ENCODE measurements at regions not wholly inside any gene's neighbourhood (a gene's known extent, or its start where the extent isn't known, plus 50 kb on each side); places are given as distances from the start of the nearest gene placed in this dataset.

DNA sequence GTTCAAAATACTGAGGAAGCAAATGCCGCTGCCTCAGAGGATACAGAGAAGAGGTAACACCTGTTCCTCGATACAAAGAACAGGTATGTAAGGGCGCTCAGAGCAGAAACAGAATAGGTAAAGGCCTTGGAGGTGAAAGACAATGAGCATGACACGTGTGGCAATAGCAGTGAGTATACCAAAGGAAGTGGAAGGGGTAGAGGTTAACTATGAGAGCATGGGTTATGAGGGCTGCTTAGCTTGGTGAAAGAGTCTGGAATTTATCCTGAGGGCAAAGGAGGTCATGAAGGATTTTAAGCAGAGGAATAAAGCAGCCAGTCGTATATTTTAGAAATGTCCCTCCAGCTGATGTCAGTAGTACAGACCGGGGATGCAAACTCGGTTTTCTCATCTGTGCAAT, 269.8 kb upstream of the ZNF462 start:
- BruUV-seq (replicated peaks) = no TSS peak
- H2AFZ ChIP-seq (ENCODE audit: low read depth, low read length) = no peak overlapping the region
- peak; percentile 18 for FAIRE-seq
- no peak overlapping the region for H3K4me2 ChIP-seq (ENCODE audit: insufficient read depth, low read length)
- no peak for DNase-seq (ENCODE audit: low read depth, low spot score)
- H3K79me2 ChIP-seq (ENCODE audit: control insufficient read depth, insufficient read depth, low read length) = no peaks in the 10 kb centered on the region
- no peaks in the 10 kb centered on the region for H3K36me3 ChIP-seq (ENCODE audit: control insufficient read depth in 2 of 2, extremely low read depth in 1 of 2, insufficient read depth in 2 of 2, low read length in 2 of 2)
- no peaks in the 10 kb centered on the region for H3K9me3 ChIP-seq (replicated peaks; ENCODE audit: control insufficient read depth, insufficient read depth, low read length)
- no peaks in the 10 kb centered on the region for H3K9me1 ChIP-seq (replicated peaks; ENCODE audit: control insufficient read depth, extremely low read depth, insufficient read depth, low read length)
- H3K4me3 ChIP-seq (replicated peaks in 1 of 3; ENCODE audit: insufficient read depth in 1 of 3, low read depth in 1 of 3, low read length in 3 of 3) = no peak overlapping the region
- intact Hi-C loops (cut with micrococcal nuclease) = no loop called here
- H3K4me1 ChIP-seq (ENCODE audit: control insufficient read depth, extremely low read depth, insufficient read depth, low read length) = no peaks in the 10 kb centered on the region
- H3K27ac ChIP-seq (ENCODE audit: insufficient read depth, low read depth, low read length) = no peak overlapping the region
- H3K27me3 ChIP-seq (ENCODE audit: control insufficient read depth in 2 of 2, insufficient read depth in 2 of 2, low read length in 2 of 2) = no peaks in the 10 kb centered on the region
- ChIA-PET POLR2A (no interaction called here), CTCF (no interaction called here)
- H3K9ac ChIP-seq (replicated peaks; ENCODE audit: extremely low read depth, insufficient read depth, low read length) = no peak overlapping the region
- H4K20me1 ChIP-seq (replicated peaks; ENCODE audit: control insufficient read depth, extremely low read depth, insufficient read depth, low read length) = no peaks in the 10 kb centered on the region
- TF ChIP-seq POLR2A (IDR thresholded peaks at IDR 0.05; ENCODE audit: low read depth, low read length) (no peak), FOS (IDR thresholded peaks at IDR 0.05; ENCODE audit: borderline replicate concordance, insufficient read depth, low read length) (no peak), JUN (IDR thresholded peaks at IDR 0.05; ENCODE audit: borderline replicate concordance, insufficient read depth, insufficient read length, low read depth) (no peak), GATA2 (IDR thresholded peaks at IDR 0.05; ENCODE audit: insufficient read depth, insufficient read length, low read depth, low read length) (no peak), MYC (IDR thresholded peaks at IDR 0.05; ENCODE audit: low read depth, low read length) (no peak)
- TF ChIP-seq, protein P1, sequence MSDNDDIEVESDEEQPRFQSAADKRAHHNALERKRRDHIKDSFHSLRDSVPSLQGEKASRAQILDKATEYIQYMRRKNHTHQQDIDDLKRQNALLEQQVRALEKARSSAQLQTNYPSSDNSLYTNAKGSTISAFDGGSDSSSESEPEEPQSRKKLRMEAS (IDR thresholded peaks at IDR 0.05; ENCODE audit: insufficient read depth, insufficient read length) = no peak
- dilution Hi-C loops (cut with MboI; ENCODE audit: extremely low pct_ligation_motif_present, low sequenced_read_pairs) = no loop called here

DNA sequence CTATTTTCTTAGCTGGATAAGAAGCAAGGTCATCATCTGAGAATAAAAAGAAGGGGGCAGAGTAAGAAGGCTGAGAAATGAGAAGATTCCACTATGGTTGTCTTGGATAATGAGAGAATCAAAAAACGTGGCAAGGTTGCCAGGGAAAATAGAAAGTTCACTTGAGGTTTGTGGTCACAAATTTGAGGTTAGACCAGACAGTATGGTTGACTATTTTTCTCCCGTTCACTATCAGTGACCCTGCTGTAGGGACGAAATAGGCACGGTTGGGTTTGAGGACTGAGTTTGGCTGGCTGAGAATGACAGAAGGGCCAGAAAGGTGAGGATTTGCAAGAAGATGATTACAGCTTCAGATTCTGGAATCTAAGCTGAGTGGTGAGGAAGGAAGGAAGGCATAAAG, 266.0 kb upstream of the ZNF462 start:
- dilution Hi-C loops (cut with MboI; ENCODE audit: extremely low pct_ligation_motif_present, low sequenced_read_pairs) = no loop called here
- no peaks in the 10 kb centered on the region for H3K9me1 ChIP-seq (replicated peaks; ENCODE audit: control insufficient read depth, extremely low read depth, insufficient read depth, low read length)

More for the DNA sequence above, 266.0 kb upstream of the ZNF462 start:
- Histone ChIP-seq H3K9me3 (replicated peaks; ENCODE audit: control insufficient read depth, insufficient read depth, low read length) (no peaks in the 10 kb centered on the region), H3K4me1 (ENCODE audit: control insufficient read depth, extremely low read depth, insufficient read depth, low read length) (no peaks in the 10 kb centered on the region), H3K27me3 (ENCODE audit: control insufficient read depth in 2 of 2, insufficient read depth in 2 of 2, low read length in 2 of 2) (no peaks in the 10 kb centered on the region), H3K79me2 (ENCODE audit: control insufficient read depth, insufficient read depth, low read length) (no peaks in the 10 kb centered on the region), H3K36me3 (ENCODE audit: control insufficient read depth in 2 of 2, extremely low read depth in 1 of 2, insufficient read depth in 2 of 2, low read length in 2 of 2) (no peaks in the 10 kb centered on the region), H3K9ac (replicated peaks; ENCODE audit: extremely low read depth, insufficient read depth, low read length) (no peak overlapping the region), H3K4me3 (replicated peaks in 1 of 3; ENCODE audit: insufficient read depth in 1 of 3, low read depth in 1 of 3, low read length in 3 of 3) (no peak overlapping the region), H2AFZ (ENCODE audit: low read depth, low read length) (no peak overlapping the region), H3K27ac (ENCODE audit: insufficient read depth, low read depth, low read length) (no peak overlapping the region), H4K20me1 (replicated peaks; ENCODE audit: control insufficient read depth, extremely low read depth, insufficient read depth, low read length) (no peaks in the 10 kb centered on the region), H3K4me2 (ENCODE audit: insufficient read depth, low read length) (no peak overlapping the region)
- ChIA-PET CTCF (no interaction called here), POLR2A (no interaction called here)
- FAIRE-seq = no peak
- no TSS peak for BruUV-seq (replicated peaks)
- intact Hi-C loops (cut with micrococcal nuclease) = no loop called here
- no peak for DNase-seq (ENCODE audit: low read depth, low spot score)
- TF ChIP-seq, protein P2, sequence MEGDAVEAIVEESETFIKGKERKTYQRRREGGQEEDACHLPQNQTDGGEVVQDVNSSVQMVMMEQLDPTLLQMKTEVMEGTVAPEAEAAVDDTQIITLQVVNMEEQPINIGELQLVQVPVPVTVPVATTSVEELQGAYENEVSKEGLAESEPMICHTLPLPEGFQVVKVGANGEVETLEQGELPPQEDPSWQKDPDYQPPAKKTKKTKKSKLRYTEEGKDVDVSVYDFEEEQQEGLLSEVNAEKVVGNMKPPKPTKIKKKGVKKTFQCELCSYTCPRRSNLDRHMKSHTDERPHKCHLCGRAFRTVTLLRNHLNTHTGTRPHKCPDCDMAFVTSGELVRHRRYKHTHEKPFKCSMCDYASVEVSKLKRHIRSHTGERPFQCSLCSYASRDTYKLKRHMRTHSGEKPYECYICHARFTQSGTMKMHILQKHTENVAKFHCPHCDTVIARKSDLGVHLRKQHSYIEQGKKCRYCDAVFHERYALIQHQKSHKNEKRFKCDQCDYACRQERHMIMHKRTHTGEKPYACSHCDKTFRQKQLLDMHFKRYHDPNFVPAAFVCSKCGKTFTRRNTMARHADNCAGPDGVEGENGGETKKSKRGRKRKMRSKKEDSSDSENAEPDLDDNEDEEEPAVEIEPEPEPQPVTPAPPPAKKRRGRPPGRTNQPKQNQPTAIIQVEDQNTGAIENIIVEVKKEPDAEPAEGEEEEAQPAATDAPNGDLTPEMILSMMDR (IDR thresholded peaks at IDR 0.05; ENCODE audit: extremely low read depth in 1 of 2, insufficient read depth in 1 of 2, low read depth in 1 of 2, low read length in 2 of 2) = no peak
- no peak for TF ChIP-seq MYC (IDR thresholded peaks at IDR 0.05; ENCODE audit: low read depth, low read length)
- TF ChIP-seq JUN (IDR thresholded peaks at IDR 0.05; ENCODE audit: borderline replicate concordance, insufficient read depth, insufficient read length, low read depth) = no peak
- no peak for TF ChIP-seq FOS (IDR thresholded peaks at IDR 0.05; ENCODE audit: borderline replicate concordance, insufficient read depth, low read length)
- no peak for TF ChIP-seq GATA2 (IDR thresholded peaks at IDR 0.05; ENCODE audit: insufficient read depth, insufficient read length, low read depth, low read length)
- no peak for TF ChIP-seq POLR2A (IDR thresholded peaks at IDR 0.05; ENCODE audit: low read depth, low read length)
- TF ChIP-seq, protein P1 (IDR thresholded peaks at IDR 0.05; ENCODE audit: insufficient read depth, insufficient read length) = no peak
- no peak for TF ChIP-seq EZH2 (IDR thresholded peaks at IDR 0.05; ENCODE audit: borderline replicate concordance, low read depth, low read length, severe bottlenecking)
- TF ChIP-seq POLR2AphosphoS5 (IDR thresholded peaks at IDR 0.05; ENCODE audit: insufficient read depth, low read depth, low read length) = no peak
